Mucosa of descending colon (tissue), 3 donors: ENCODE measurements at regions not wholly inside any gene's neighbourhood (a gene's known extent, or its start where the extent isn't known, plus 50 kb on each side); places are given as distances from the start of the nearest gene placed in this dataset.

Experiments used
- ATAC-seq: fragments of 200-7000 bp; cut with Tn5 transposase; one replicate; pipeline ENCODE4 v1.9.1; 2020; ENCODE audit warnings: mild to moderate bottlenecking, moderate library complexity
- DNase-seq, 3 donors: peaks; one replicate each; pipeline ENCODE4 v3.0.0-alpha.2; 2020
- H3K36me3 ChIP-seq: fragments of 200-600 bp; one replicate; pipeline ENCODE4 v1.8.0; 2021; ENCODE audit warnings: low read depth, mild to moderate bottlenecking
- H3K4me1 ChIP-seq: fragments of 200-600 bp; one replicate; pipeline ENCODE4 v1.8.0; 2021; ENCODE audit warnings: low read depth, mild to moderate bottlenecking
- H3K4me3 ChIP-seq: fragments of 200-600 bp; one replicate; pipeline ENCODE4 v1.8.0; 2021; ENCODE audit warnings: mild to moderate bottlenecking
- H3K9me3 ChIP-seq: fragments of 200-600 bp; one replicate; pipeline ENCODE4 v1.8.0; 2021; ENCODE audit warnings: mild to moderate bottlenecking
- intact Hi-C, 2 donors: fragments of 100-400 bp; cut with DNase I in 1 of 2; cut with micrococcal nuclease in 1 of 2; formaldehyde crosslinking; loops; one replicate each; pipeline versions ENCODE4 v1.11.0 to v1.11.1; 2022; cut with DNase I, micrococcal nuclease
- TF ChIP-seq, protein P1 (sequence below): fragments of 200-600 bp; IDR thresholded peaks from one replicate; pipeline ENCODE4 v1.8.0; 2022; ENCODE audit warnings: antibody characterized with exemption, mild to moderate bottlenecking
- donor health status: DM: no; HTN: no; CAD: no; lungs with moderate emphysema.
- donor health status: DM: no; HTN: no; CAD: no.
- donor health status: DM: no; HTN: yes; CAD: no.

DNA sequence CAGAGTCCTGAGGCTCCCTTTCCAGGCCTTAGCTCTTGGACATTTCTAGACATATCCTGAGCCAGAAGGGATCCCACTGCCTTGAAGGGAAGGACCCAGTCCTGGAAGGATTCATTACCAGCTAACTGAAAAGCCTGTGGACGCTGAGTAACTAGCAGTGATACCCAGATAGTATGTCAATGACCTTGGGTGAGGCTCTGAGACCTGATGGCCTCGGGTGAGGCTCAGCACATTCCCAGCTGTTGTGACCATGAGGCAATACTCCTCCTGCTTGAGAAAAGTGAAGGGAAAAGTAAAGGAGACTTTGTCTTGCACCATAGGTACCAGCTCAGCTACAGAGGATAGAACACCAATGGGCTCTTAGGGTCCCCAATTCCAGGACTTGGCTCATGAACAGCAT lies 268.1 kb downstream of the DKK2 start:
- H3K9me3 ChIP-seq = no peaks in the 10 kb centered on the region
- intact Hi-C loops = no loop called here
- TF ChIP-seq, protein P1, sequence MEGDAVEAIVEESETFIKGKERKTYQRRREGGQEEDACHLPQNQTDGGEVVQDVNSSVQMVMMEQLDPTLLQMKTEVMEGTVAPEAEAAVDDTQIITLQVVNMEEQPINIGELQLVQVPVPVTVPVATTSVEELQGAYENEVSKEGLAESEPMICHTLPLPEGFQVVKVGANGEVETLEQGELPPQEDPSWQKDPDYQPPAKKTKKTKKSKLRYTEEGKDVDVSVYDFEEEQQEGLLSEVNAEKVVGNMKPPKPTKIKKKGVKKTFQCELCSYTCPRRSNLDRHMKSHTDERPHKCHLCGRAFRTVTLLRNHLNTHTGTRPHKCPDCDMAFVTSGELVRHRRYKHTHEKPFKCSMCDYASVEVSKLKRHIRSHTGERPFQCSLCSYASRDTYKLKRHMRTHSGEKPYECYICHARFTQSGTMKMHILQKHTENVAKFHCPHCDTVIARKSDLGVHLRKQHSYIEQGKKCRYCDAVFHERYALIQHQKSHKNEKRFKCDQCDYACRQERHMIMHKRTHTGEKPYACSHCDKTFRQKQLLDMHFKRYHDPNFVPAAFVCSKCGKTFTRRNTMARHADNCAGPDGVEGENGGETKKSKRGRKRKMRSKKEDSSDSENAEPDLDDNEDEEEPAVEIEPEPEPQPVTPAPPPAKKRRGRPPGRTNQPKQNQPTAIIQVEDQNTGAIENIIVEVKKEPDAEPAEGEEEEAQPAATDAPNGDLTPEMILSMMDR = no peak
- no peaks in the 10 kb centered on the region for H3K36me3 ChIP-seq
- H3K4me3 ChIP-seq = no peak overlapping the region
- DNase-seq = no peak
- ATAC-seq = no peak
- H3K4me1 ChIP-seq = no peaks in the 10 kb centered on the region

DNA sequence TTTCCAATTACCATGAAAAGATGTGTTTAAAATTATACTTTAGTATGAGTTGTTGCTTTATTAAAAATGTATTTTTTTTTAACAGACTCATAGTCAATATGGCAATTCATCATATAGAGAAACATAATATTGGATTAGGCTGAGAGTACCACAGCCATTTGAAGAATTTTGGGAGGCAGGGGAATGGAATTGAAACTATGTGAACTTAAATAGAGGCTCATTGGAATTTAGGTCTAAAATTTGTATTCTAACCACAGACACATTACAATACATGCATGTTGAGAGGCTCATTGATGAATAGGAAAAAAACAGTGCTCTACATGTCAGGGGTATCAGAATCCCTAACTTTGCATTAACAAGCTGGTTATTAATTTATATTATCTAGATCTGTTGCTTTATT lies 269.6 kb downstream of the DKK2 start:
- Histone ChIP-seq H3K4me1 (no peaks in the 10 kb centered on the region), H3K36me3 (no peaks in the 10 kb centered on the region), H3K4me3 (no peak overlapping the region), H3K9me3 (no peaks in the 10 kb centered on the region)
- TF ChIP-seq, protein P1 = no peak
- no peak for ATAC-seq
- intact Hi-C loops = no loop called here
- DNase-seq = no peak

DNA sequence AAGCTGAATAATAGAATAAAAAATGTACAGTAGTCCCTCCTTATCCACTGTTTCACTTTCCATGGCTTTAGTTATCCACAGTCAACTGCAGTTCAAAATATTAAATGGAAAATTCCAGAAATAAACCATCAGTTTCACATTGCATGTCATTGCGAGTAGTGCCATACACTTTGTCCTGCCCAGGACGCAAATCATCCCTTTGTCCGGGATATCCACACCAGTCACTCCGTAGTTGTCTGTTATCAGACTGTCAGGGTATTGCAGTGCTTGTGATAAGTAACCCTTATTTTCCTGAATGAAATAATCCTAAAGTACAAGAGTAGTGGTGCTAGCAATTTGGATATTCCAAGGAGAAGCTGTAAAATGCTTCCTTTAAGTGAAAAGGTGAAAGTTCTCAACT lies 271.3 kb downstream of the DKK2 start:
- H3K4me1 ChIP-seq = no peaks in the 10 kb centered on the region
- no peak overlapping the region for H3K4me3 ChIP-seq
- H3K9me3 ChIP-seq = no peaks in the 10 kb centered on the region
- ATAC-seq (no peak), DNase-seq (no peak)
- TF ChIP-seq, protein P1 = no peak
- intact Hi-C loops = no loop called here
- no peaks in the 10 kb centered on the region for H3K36me3 ChIP-seq

DNA sequence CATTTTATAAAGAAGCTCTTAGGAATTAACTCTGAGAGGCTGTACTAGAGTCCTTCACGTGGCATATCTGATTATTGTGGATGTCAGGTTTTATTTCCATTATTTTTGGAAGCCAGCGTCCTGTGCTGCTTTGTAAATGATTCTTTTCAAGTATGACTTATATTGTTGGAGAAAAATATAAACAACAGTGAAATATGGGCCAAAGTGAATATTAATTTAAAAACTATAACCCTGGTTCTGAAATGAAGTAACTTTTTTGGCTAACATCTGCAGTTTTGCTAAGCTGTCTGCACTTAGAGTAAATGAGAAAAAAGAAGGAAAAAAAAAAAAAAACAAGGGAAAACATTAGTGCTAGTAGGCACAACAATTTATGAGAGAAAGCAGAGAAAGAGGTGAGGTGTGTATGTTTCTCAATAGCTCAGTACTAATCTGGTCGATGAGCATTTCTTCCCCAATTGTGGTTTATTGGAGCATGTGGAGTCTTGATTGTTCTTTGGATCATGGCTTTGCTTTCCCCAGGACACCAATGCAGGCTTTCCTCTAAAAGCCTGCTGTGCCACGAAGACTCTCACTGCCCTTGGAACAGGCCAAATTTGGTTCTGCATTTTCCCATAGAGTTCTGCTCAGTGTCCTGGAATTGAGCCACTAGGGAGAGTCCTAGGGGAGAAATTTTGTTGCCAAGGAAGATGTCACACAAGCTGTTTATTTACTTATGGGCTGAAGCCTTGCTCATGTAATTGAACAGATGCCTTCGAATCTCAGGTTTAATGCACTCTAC lies 273.3 kb downstream of the DKK2 start:
- ATAC-seq (no peak), DNase-seq (no peak)
- Histone ChIP-seq H3K4me3 (no peak overlapping the region), H3K4me1 (no peaks in the 10 kb centered on the region), H3K9me3 (no peaks in the 10 kb centered on the region), H3K36me3 (no peaks in the 10 kb centered on the region)
- intact Hi-C loops = no loop called here
- TF ChIP-seq, protein P1 = no peak

DNA sequence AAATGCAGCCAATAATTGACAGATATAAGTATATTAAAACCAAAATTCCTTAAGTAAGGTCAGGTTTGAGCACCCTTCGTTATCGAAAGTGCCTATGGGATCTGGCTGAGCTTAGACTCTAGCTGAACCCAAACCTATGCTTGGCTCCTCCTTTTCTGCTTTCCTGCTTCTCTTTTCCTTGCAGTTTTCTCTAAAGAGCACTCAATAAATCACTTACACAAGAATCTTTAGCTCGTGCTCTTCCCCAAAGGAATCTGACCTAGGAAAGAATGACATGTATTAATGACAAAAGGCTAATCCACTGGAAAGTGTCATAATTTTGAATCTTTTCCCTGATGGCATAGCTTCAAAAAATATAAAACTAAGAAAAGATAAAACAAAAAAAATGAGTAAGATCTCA lies 282.7 kb downstream of the DKK2 start:
- no peak for DNase-seq
- ATAC-seq = no peak
- intact Hi-C loops = no loop called here
- no peaks in the 10 kb centered on the region for H3K9me3 ChIP-seq
- TF ChIP-seq, protein P1 = no peak
- H3K4me1 ChIP-seq = no peaks in the 10 kb centered on the region
- H3K4me3 ChIP-seq = no peak overlapping the region
- no peaks in the 10 kb centered on the region for H3K36me3 ChIP-seq

DNA sequence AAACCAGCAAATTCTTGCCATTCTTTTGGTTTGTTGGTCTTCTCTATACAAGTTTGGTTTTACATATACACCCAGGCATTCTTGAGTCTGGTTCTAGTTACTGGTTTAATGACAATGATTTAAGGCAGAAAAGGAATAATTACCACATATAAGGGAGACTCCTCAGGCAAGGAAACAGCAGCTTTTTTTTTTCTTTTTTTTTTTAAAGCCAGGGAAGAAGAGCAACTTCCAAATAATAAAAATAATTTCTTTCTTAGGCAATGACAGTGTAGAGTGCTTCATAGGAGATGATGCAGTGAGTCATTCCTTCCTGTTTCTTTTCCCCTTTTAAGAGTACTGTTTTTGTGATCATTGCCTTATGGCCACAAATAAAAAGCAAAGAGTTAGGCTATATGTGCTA lies 289.7 kb downstream of the DKK2 start:
- no peak for DNase-seq
- Histone ChIP-seq H3K9me3 (no peaks in the 10 kb centered on the region), H3K4me3 (no peak overlapping the region), H3K4me1 (no peaks in the 10 kb centered on the region), H3K36me3 (no peaks in the 10 kb centered on the region)
- TF ChIP-seq, protein P1 = no peak
- no peak for ATAC-seq
- intact Hi-C loops = no loop called here
